IPS-15b (cell line): ENCODE measurements at regions not wholly inside any gene's neighbourhood (a gene's known extent, or its start where the extent isn't known, plus 50 kb on each side); places are given as distances from the start of the nearest gene placed in this dataset.

ENCODE experiments used
- H3K27me3 ChIP-seq: one replicate; pipeline ENCODE4 v1.6.1; 2013; ENCODE audit warnings: low read length; ENCODE audit not compliant: control insufficient read depth, insufficient read depth
- H3K36me3 ChIP-seq: one replicate; pipeline ENCODE4 v1.6.1; 2013; ENCODE audit warnings: low read length; ENCODE audit not compliant: control insufficient read depth, insufficient read depth
- H3K4me1 ChIP-seq: one replicate; pipeline ENCODE4 v1.6.1; 2013; ENCODE audit warnings: mild to moderate bottlenecking, low read length; ENCODE audit not compliant: control insufficient read depth, insufficient read depth
- H3K4me3 ChIP-seq: one replicate; pipeline ENCODE4 v1.5.1; 2013; ENCODE audit warnings: low read depth, low read length
- H3K9ac ChIP-seq: one replicate; pipeline ENCODE4 v1.6.1; 2013; ENCODE audit warnings: low read depth, mild to moderate bottlenecking, low read length
- H3K9me3 ChIP-seq: one replicate; pipeline ENCODE4 v1.6.1; 2013; ENCODE audit warnings: mild to moderate bottlenecking, low read length; ENCODE audit not compliant: control insufficient read depth, insufficient read depth

DNA sequence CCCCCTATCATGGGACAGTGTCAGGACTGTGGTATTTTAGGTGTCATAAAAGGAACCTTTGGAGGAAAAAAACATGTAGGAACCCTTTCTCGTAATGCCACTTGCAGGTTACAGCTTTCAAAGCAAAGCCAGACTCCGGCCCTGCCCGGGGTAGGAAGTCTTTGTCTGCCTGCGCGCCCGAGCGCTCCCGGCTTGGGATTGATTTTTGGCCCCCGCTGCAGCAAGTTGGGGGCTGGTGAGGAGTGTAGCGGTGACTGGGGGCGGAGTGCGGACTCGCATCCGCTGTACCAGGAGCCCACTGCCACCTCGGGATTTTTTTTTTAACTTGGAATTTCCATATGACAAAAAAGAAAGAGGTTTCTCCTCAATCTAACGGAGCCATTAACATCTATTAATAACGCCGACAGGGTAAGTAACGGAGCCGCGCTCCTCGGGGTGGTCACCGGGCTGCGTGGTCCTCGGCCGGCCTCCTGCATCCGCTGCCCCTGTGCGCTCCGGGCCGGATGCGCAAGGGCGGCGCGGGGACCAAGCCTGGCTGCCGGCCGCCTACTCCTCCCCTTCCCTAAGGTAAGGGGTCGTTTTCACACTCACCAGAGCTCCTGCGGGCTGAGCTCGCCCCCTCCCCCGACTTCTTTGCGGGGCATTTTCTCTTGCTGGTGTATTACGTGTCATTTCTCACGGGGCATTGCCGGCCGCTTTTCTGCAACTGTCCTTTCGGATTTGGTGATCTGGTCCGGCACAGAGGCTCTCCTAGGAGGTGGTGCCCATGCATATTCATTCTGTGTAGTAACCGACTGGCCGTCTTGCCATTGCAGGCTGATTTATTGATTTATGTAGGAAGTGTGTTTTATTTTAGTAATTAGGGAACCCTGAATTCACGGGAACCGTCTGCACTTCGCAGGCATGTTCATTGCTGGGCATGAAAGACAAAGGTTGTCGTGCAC, 219.8 kb upstream of the TOPAZ1 start:
- H3K4me3 ChIP-seq, result peak overlapping the region; percentile 58
- peaks cover 24% of the 10 kb centered on the region for H3K27me3 ChIP-seq
- no peaks in the 10 kb centered on the region for H3K9me3 ChIP-seq
- H3K36me3 ChIP-seq, result no peaks in the 10 kb centered on the region
- peaks cover 19% of the 10 kb centered on the region for H3K4me1 ChIP-seq
- H3K9ac ChIP-seq, result no peak overlapping the region

DNA sequence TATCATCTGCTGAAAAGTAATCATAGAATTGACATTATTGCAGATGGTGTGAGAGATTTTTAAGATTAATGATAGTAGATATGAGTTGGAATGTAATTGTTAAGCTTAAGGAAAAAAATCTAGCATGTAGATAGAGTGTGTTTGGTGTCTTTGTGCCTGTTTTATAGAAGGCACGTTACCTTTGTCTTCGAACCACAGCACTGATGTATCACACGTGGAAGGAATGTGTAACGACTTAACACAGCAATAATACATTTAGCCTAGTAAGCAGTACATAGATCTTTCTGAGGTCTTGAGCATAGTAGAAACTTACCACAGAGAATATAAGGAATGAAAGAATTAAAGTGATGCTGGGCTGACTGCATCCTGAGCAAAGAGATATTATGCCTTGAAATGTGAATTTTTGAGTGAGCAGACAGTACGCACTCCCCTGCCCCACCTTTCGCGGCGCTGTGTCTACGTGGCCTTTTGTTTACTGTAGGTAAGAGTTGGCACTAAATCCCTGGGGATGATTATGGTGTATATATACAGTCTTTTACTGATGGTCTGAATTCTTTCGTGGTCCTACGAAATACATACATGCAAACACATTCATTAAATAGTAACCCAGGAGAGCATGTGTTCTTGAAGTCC, 217.6 kb upstream of the TOPAZ1 start:
- Histone ChIP-seq H3K27me3 (peaks cover 24% of the 10 kb centered on the region), H3K36me3 (no peaks in the 10 kb centered on the region), H3K4me3 (no peak overlapping the region), H3K9ac (no peak overlapping the region), H3K9me3 (no peaks in the 10 kb centered on the region), H3K4me1 (peaks cover 12% of the 10 kb centered on the region)

- Histone ChIP-seq H3K4me1 (peaks cover 5% of the 10 kb centered on the region), H3K9ac (peak overlapping the region; percentile 39)
Measured at GRCh38 chr3:44026220-44026865, 215.3 kb upstream of the TOPAZ1 start.

GRCh38 chr3:44029100-44029499, 212.6 kb upstream of the TOPAZ1 start:
- Histone ChIP-seq H3K4me3 (no peak overlapping the region), H3K27me3 (no peaks in the 10 kb centered on the region), H3K9me3 (no peaks in the 10 kb centered on the region), H3K9ac (no peak overlapping the region), H3K4me1 (peaks cover 13% of the 10 kb centered on the region), H3K36me3 (no peaks in the 10 kb centered on the region)

More at GRCh38 chr3:44026220-44026865, 215.3 kb upstream of the TOPAZ1 start:
- Histone ChIP-seq H3K27me3 (peaks cover 17% of the 10 kb centered on the region), H3K36me3 (no peaks in the 10 kb centered on the region), H3K4me3 (no peak overlapping the region), H3K9me3 (no peaks in the 10 kb centered on the region)

DNA sequence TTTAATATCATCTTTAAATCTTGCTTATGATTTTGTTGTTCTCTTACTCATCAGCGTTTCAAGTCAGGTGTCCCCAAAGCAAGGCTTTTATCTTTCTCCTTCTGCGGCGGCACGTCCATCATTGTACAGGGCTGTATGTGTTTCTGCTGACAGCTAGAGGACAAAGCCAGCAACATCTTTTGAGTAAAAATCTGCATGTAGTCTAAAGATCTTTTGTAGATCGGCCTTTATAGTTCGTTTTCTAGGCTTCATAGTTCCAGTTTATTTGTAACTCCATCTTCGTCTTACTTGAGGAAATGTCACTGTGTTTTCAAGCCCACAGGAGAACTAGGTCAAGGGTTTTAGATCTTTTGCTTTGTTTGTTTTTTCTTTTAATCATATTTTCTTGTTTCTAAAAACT, 211.4 kb upstream of the TOPAZ1 start:
- H3K4me3 ChIP-seq, result no peak overlapping the region
- no peaks in the 10 kb centered on the region for H3K36me3 ChIP-seq
- no peaks in the 10 kb centered on the region for H3K9me3 ChIP-seq
- peaks cover 13% of the 10 kb centered on the region for H3K4me1 ChIP-seq
- no peaks in the 10 kb centered on the region for H3K27me3 ChIP-seq
- no peak overlapping the region for H3K9ac ChIP-seq

DNA sequence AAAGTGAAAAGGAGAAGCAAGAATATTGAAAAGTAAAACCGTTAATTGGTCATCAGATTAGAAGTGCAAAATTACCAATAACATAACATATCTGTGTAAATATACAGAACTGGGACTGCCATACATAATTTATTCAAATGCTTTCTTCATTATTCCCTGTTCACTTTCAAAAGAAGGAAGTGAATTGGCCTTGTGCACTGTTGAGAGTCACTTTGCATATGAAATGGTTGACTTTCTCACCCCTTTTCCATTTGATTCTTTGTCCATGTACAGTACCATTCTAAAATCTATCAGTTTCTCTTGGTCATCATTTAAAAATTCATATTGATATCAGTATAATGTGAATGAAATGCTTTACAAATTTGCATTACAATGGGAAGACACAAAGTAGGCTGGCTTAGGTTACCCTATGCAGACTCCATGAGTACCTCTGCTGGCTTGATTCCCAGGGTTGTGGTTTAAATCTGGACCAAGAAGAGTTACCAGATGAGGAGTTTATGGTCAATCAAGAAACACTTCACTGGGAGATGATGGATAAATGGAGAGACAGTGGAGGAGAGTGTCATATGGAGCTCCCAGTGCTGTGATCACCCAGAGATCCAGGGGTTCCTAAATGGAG, 210.9 kb upstream of the TOPAZ1 start:
- Histone ChIP-seq H3K36me3 (no peaks in the 10 kb centered on the region), H3K27me3 (no peaks in the 10 kb centered on the region), H3K4me1 (peaks cover 13% of the 10 kb centered on the region), H3K9ac (no peak overlapping the region), H3K9me3 (no peaks in the 10 kb centered on the region), H3K4me3 (no peak overlapping the region)

DNA sequence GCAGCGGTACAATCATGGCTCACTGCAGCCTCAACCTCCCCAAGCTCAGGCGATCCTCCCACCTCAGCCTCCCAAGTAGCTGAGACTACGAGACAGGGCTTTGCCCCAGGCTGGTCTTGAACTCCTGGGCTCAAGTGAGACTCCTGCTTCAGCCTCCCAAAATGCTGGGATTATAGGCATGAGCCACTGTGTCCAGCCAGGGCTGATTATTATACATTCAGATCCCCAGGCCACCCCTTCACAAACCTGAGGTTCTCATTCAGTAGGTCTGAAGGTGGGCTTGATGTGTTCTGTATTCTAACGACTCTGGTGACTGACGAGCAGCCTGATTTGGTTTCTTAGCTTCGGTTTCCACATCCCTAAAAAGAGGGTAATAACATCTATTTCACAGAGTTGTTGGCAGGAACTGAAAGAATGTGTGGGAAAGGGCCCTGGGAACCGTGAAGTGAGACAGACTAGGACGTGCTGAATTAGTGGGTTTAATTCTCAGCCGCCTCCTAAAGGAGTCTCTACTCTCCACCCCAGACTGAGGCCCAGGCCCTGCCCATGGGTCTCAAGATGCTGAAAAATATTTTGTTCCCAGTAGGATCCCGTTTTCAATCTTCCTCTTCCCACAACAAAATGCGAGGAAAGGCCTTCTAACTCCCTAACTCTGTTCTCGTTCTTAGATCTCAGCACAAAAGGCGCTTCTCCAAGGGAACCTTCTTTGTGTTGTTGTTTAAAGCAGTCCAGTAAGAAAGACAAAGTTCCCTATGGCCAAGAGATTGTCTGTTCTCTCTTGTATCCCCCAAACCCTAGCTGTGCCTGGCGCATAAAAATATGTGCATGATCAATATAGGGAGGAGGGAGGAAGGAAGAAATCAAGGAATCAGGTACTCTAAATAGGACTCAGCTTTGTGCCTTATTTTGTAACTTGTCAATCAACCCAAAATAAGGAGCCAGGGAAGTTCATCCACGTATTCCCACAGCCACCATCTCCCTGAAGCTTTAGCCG, 210.0 kb upstream of the TOPAZ1 start:
- H3K36me3 ChIP-seq, result no peaks in the 10 kb centered on the region
- H3K27me3 ChIP-seq, result no peaks in the 10 kb centered on the region
- no peak overlapping the region for H3K9ac ChIP-seq
- peaks cover 13% of the 10 kb centered on the region for H3K4me1 ChIP-seq
- H3K9me3 ChIP-seq, result no peaks in the 10 kb centered on the region
- no peak overlapping the region for H3K4me3 ChIP-seq

GRCh38 chr3:44032487-44032886, 209.2 kb upstream of the TOPAZ1 start:
- peaks cover 13% of the 10 kb centered on the region for H3K4me1 ChIP-seq

GRCh38 chr3:44033123-44033522, 208.6 kb upstream of the TOPAZ1 start:
- no peaks in the 10 kb centered on the region for H3K36me3 ChIP-seq
- peaks cover 13% of the 10 kb centered on the region for H3K4me1 ChIP-seq
- H3K27me3 ChIP-seq, result no peaks in the 10 kb centered on the region
- no peak overlapping the region for H3K9ac ChIP-seq
- no peak overlapping the region for H3K4me3 ChIP-seq
- no peaks in the 10 kb centered on the region for H3K9me3 ChIP-seq

More at GRCh38 chr3:44032487-44032886, 209.2 kb upstream of the TOPAZ1 start:
- Histone ChIP-seq H3K9ac (no peak overlapping the region), H3K27me3 (no peaks in the 10 kb centered on the region), H3K9me3 (no peaks in the 10 kb centered on the region), H3K36me3 (no peaks in the 10 kb centered on the region), H3K4me3 (no peak overlapping the region)

DNA sequence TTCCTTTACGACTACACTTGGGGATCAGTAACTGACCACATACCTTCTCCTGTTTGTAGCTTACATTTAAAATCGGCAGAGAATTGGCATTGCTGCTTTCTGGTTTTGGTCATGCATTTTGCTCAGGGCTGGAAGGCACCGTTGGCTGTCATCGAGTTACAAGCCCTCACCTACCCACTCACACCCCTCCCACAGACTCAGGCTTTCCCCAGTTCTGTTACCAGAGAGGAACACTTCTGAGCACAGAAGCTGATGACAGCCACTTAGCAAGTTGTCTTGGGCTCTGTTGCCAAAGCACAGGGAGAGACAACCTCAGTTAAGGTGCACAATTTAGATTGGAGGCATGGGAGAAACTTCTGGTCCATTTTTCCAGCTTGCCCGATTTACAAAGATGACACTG, 204.8 kb upstream of the TOPAZ1 start:
- H3K4me1 ChIP-seq, result peaks cover 8% of the 10 kb centered on the region
- no peak overlapping the region for H3K9ac ChIP-seq
- no peak overlapping the region for H3K4me3 ChIP-seq
- H3K27me3 ChIP-seq, result no peaks in the 10 kb centered on the region
- no peaks in the 10 kb centered on the region for H3K9me3 ChIP-seq
- no peaks in the 10 kb centered on the region for H3K36me3 ChIP-seq
